Adrenal gland (tissue), 9 donors: ENCODE measurements at regions not wholly inside any gene's neighbourhood (a gene's known extent, or its start where the extent isn't known, plus 50 kb on each side); places are given as distances from the start of the nearest gene placed in this dataset.

Experiments used
- DNase-seq, 7 donors: peaks; one replicate each; pipeline ENCODE4 v3.0.0-alpha.2; 2019 to 2020
- H3K27ac ChIP-seq, 5 donors: fragments of 200-600 bp; sonication (generic) in 4 of 5; 1 replicate in 3 of 5; 2 replicates in 2 of 5; pipeline versions ENCODE4 v1.5.1 to v1.8.0; 2016 to 2020; ENCODE audit warnings: mild to moderate bottlenecking in 1 of 5
- H3K27me3 ChIP-seq: fragments of 200-600 bp; 2 replicates; pipeline ENCODE4 v1.8.0; 2021
- H3K36me3 ChIP-seq, 2 donors: fragments of 200-600 bp; replicated peaks in 1 of 2; 1 replicate in 1 of 2; 2 replicates in 1 of 2; pipeline versions ENCODE4 v1.5.1 to v1.8.0; 2018 to 2022
- H3K4me1 ChIP-seq, 2 donors: fragments of 200-600 bp; replicated peaks in 1 of 2; 1 replicate in 1 of 2; 2 replicates in 1 of 2; pipeline versions ENCODE4 v1.5.1 to v1.8.0; 2018 to 2021
- H3K4me3 ChIP-seq, 4 donors: fragments of 200-600 bp; sonication (generic) in 3 of 4; one replicate each; pipeline ENCODE4 v1.5.1; 2016 to 2018
- H3K9me3 ChIP-seq, 3 donors: fragments of 200-600 bp; sonication (generic) in 1 of 3; replicated peaks in 1 of 3; 1 replicate in 2 of 3; 2 replicates in 1 of 3; pipeline versions ENCODE4 v1.5.1 to v1.8.0; 2016 to 2021
- POLR2A ChIP-seq, 2 donors: fragments of 450-650 bp; IDR thresholded peaks; one replicate each; pipeline ENCODE4 v1.6.1; 2017; ENCODE audit warnings: antibody characterized with exemption in 2 of 2, mild to moderate bottlenecking in 2 of 2, moderate library complexity in 1 of 2
- WGBS, 4 donors: extraction: QIAGEN DNeasy Blood & Tissue Kit in 2 of 4; methylation state at CpG; one replicate each; pipeline versions ENCODE4 v1.1.5 to v1.1.7; 2013 to 2017; 5-methylcytosine and 5-hydroxymethylcytosine counted together
- intact Hi-C, 2 donors: fragments of 100-400 bp; cut with DNase I; formaldehyde crosslinking; loops; one replicate each; pipeline versions ENCODE4 v1.14.1 to v1.15.0; 2022 to 2023
- TF ChIP-seq, protein P1 (sequence below), 6 experiments: fragments of 450-650 bp in 4 of 6; fragments of 200-600 bp in 2 of 6; sonication (generic) in 1 of 6; IDR thresholded peaks; 1 replicate in 5 of 6; 2 replicates in 1 of 6; pipeline versions ENCODE4 v1.5.1 to v1.8.0; 2016 to 2021; ENCODE audit warnings: antibody characterized with exemption in 6 of 6, mild to moderate bottlenecking in 2 of 6, moderate library complexity in 1 of 6
- donor health status: healthy with polysubstance abuse.
- donor health status: Bipolar disorder and iron deficiency.
- donor health status: DM: yes; HTN: yes; CAD: no.
- donor health status: DM: no; HTN: no; CAD: no.
- donor health status: DM: no; HTN: no; CAD: no.

DNA sequence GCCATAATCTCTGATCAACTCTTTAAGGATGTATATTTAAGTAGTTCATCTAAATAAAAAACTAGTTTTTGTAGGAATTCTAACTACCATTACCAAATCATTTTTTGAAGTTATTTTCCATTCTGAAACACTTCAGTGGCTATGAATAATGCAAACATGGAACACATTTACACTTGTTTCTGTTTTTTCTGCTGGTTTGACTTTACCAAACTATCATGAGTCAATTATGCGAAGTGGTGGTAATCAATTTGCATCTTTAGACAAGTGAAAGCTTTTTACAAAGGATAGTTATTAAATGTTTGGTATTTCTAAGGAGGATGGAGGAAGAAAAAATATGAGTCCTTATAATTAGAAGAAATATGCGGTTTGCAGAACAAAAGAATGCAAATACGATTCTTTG is 202.0 kb upstream of the MMADHC start:
- Histone ChIP-seq H3K27ac (no peak overlapping the region), H3K9me3 (no peaks in the 10 kb centered on the region), H3K36me3 (no peaks in the 10 kb centered on the region), H3K27me3 (no peaks in the 10 kb centered on the region), H3K4me3 (no peak overlapping the region), H3K4me1 (no peaks in the 10 kb centered on the region)
- TF ChIP-seq, protein P1, sequence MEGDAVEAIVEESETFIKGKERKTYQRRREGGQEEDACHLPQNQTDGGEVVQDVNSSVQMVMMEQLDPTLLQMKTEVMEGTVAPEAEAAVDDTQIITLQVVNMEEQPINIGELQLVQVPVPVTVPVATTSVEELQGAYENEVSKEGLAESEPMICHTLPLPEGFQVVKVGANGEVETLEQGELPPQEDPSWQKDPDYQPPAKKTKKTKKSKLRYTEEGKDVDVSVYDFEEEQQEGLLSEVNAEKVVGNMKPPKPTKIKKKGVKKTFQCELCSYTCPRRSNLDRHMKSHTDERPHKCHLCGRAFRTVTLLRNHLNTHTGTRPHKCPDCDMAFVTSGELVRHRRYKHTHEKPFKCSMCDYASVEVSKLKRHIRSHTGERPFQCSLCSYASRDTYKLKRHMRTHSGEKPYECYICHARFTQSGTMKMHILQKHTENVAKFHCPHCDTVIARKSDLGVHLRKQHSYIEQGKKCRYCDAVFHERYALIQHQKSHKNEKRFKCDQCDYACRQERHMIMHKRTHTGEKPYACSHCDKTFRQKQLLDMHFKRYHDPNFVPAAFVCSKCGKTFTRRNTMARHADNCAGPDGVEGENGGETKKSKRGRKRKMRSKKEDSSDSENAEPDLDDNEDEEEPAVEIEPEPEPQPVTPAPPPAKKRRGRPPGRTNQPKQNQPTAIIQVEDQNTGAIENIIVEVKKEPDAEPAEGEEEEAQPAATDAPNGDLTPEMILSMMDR (IDR thresholded peaks at IDR 0.05) = no peak
- TF ChIP-seq POLR2A (IDR thresholded peaks at IDR 0.05) = no peak
- 88 to 93% (median 92%) methylated on average over 3 of the region's 3 CpGs for WGBS, 4 donors
- DNase-seq = no peak
- intact Hi-C loops = no loop called here

DNA sequence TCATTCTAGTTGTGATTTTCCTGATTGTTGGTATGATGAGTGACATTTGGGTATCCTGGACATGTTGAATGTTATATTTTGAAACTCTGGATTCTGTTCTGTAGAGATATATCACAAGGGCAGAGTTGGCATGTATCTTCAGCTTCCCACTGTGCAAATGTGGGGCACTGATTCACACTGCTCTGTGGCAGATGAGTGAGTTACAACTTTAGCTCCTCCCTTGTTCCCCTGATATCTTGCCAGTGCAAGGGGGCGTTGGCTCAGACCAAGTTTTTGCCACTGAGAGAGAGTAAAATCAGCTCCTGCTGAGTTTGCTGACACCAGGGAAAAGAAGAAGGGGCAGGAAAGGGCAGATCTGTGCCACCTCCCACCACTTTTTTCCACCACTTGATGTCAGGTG is 199.6 kb upstream of the MMADHC start:
- TF ChIP-seq, protein P1 (IDR thresholded peaks at IDR 0.05) = no peak
- no peak for TF ChIP-seq POLR2A (IDR thresholded peaks at IDR 0.05)
- WGBS, 4 donors = 18 to 63% (median 47%) methylated on average over 1 of the region's 1 CpG
- no peaks in the 10 kb centered on the region for H3K4me1 ChIP-seq
- no peak overlapping the region for H3K4me3 ChIP-seq
- intact Hi-C loops = no loop called here
- no peak overlapping the region for H3K27ac ChIP-seq
- H3K9me3 ChIP-seq = no peaks in the 10 kb centered on the region
- H3K36me3 ChIP-seq = no peaks in the 10 kb centered on the region
- DNase-seq = no peak
- no peaks in the 10 kb centered on the region for H3K27me3 ChIP-seq

DNA sequence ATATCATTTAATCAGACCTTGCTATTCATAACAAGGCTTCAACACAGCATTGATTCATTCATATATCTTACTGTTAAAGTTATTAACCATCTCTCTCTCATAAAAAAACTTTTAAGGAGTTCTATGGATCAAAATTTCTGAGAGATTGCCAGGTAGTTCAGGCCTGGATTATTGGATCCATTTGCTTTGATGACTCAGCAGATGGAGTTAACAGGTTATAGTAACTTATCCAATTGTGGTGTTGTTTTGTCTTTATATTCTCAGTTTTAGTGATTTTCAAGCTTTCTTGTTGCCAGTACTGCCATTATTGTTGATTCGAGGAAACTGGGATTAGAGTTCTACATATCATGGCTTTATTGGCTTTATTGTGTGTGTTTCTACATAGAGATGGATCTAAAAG is 195.7 kb upstream of the MMADHC start:
- TF ChIP-seq, protein P1 (IDR thresholded peaks at IDR 0.05) = no peak
- TF ChIP-seq POLR2A (IDR thresholded peaks at IDR 0.05) = no peak
- no peaks in the 10 kb centered on the region for H3K9me3 ChIP-seq
- intact Hi-C loops = no loop called here
- WGBS, 4 donors = 87 to 95% (median 91%) methylated on average over 1 of the region's 1 CpG
- no peak overlapping the region for H3K4me3 ChIP-seq
- no peaks in the 10 kb centered on the region for H3K4me1 ChIP-seq
- DNase-seq = no peak
- H3K27ac ChIP-seq = no peak overlapping the region
- H3K36me3 ChIP-seq = no peaks in the 10 kb centered on the region
- no peaks in the 10 kb centered on the region for H3K27me3 ChIP-seq

- 85 to 88% (median 87%) methylated on average over 1 of the region's 1 CpG for WGBS, 4 donors
- Histone ChIP-seq H3K36me3 (no peaks in the 10 kb centered on the region), H3K4me1 (no peaks in the 10 kb centered on the region), H3K9me3 (no peaks in the 10 kb centered on the region), H3K4me3 (no peak overlapping the region), H3K27me3 (no peaks in the 10 kb centered on the region), H3K27ac (no peak overlapping the region)
- intact Hi-C loops = no loop called here
- no peak for DNase-seq
- TF ChIP-seq POLR2A (IDR thresholded peaks at IDR 0.05) = no peak
- TF ChIP-seq, protein P1 (IDR thresholded peaks at IDR 0.05) = no peak
Observed at GRCh38 chr2:149782572-149782971, 195.0 kb upstream of the MMADHC start.
